Central memory CD4-positive, alpha-beta T cell (primary cell): ENCODE measurements at regions not wholly inside any gene's neighbourhood (a gene's known extent, or its start where the extent isn't known, plus 50 kb on each side); places are given as distances from the start of the nearest gene placed in this dataset.
A peak's percentile ranks its signal among the peaks of the same experiment; 100 is the strongest.

ENCODE experiments used
- DNase-seq: peaks from one replicate; pipeline ENCODE4 v3.0.0; 2022

DNA sequence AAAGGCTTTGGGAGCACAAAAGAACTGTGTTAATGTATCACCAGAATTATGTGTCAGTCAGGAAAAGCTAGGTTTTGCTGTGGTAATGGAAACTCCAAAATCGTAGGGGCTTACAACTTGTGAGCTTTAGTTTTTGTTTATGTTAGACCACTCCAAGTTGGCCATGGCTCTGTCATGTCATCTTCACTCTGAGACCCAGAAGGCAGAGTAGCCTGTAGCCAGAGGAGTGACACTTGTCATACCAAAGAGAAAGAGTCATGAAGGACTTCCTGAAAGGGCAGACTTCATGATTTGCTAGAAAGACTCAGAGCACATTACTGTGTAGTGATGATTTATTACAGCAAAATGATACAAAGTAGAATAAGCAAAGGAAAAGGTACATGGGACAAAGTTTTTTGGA is 133.6 kb upstream of the SSTR1 start:
- no peak for DNase-seq

DNA sequence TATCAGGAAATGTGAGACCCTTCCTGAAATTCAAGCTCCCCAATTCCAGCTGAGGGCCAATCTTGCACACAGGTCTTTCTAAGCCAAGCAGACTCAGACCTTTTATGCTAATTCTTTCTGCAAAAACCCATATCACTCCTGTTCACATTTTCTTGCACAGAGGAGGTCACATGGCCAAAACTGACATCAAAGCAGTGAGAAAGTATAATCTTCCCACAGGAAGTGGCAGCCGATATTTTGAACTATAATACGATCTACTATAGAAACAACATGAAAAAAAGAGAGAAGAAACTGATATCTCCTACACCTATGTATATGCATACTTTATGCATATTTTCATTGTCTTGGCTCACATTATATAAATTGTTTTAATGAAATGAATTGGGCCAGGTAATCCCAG is 132.9 kb upstream of the SSTR1 start:
- DNase-seq = peak; percentile 78

- peak; percentile 87 for DNase-seq
These were observed 129.3 kb upstream of the SSTR1 start for GRCh38 chr14:38078393-38078792.

DNA sequence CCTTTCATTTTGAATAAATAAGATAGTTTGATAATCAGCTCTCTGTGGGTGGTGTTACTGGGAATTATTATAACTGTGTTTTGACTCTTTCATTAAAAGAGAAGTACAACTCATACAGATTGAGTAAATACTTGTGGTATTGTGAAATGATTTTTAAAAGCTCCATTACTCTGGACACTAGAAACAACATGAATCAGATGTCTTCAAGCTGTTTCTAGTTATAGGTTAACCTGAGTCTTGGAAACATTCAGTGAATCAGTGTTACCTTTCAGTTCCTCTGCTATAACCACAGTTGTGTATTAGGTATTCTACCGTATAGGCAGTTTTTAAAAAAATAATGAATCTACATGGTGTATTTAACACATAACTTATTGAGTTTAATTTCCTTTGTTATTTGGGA is 128.4 kb upstream of the SSTR1 start:
- no peak for DNase-seq

GRCh38 chr14:38079886-38080285 is 127.8 kb upstream of the SSTR1 start:
- DNase-seq = no peak

- DNase-seq = no peak
These were observed 127.0 kb upstream of the SSTR1 start for GRCh38 chr14:38080696-38081095.

DNA sequence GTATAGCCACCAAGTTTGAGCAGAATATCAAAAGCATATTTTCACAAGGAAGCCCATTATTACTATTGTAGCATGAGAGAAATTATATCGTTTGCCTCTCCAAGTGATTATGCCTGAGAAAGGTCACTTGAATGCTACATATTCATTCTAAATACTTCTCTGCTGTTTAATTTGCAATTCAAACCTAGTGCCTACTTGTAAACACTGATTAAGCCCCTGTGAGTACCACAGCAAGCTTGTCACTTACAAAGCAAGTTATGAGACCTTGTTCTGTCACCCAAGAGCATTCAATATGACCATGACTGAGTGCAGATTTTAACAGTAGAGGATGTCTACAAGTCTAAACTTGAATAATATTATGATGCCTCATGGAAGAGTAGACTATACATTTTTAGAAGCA is 124.7 kb upstream of the SSTR1 start:
- DNase-seq = no peak

DNA sequence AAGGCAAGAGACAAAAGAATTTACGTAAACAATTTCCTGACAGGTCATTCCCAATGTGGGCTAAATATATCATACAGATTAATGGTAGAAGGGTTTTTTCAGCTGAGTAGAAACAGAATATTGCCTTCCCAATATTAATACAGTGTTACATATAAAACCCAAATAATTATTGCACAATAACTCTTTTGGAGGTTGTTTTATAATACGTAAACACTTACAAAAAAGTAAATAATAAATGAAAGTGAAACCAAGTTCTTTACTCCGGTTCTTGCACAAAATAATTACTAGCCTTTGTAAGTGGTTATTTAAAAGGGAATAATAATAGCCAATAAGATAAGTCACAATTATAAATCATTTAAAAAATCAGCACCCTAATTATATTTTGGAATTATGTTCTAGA is 118.6 kb upstream of the SSTR1 start:
- peak; percentile 17 for DNase-seq

DNA sequence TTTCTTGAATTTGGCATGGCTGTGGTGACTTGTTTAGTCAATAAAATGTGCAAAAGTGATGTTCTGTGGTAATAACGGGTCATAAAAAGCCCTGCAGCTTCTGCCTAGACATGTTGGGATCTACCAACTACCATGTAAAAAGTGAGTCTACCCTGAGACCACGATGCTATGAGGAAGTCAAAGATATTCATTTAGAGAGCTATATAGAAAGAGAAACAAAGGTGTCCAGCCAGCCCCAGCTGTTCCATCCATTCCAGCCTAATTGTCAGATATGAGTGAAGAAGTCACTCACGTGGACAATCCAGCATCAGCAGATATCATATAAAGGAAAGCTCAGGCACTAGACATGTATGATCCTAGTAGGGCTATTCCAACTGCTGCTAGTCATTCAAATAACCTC is 117.2 kb upstream of the SSTR1 start:
- no peak for DNase-seq

DNA sequence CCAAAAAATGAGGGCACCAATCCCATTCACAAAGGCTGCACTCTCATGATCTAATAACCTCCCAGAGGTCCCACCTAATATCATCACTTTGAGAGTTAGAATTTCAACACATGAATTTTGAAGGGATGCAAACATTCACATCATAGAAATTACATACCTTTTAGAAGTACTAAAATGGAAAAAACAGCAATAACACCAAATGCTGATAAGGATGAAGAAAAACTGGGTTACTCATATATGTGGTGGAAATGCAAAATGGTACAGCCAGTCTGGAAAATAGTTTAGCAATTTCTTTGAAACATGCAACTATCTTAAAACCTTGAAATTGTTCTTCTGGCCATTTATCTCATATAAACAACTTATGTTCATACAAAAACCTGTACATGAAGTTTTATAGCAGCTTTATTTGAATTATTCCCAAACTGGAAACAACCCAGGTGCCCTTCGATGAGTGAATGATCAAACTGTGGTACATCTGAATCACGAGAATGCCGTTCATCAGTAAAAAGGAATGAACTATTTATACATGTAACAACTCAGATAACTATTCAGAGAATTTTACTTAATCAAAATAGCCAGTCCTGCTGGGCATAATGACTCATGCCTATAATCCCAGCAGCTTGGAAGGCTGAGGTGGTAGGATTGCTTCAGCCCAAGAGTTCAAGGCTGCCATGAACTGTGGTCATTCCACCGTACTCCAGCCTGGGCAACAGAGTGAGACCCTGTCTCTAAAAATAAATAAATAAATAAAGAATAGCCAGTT is 109.4 kb upstream of the SSTR1 start:
- no peak for DNase-seq

DNA sequence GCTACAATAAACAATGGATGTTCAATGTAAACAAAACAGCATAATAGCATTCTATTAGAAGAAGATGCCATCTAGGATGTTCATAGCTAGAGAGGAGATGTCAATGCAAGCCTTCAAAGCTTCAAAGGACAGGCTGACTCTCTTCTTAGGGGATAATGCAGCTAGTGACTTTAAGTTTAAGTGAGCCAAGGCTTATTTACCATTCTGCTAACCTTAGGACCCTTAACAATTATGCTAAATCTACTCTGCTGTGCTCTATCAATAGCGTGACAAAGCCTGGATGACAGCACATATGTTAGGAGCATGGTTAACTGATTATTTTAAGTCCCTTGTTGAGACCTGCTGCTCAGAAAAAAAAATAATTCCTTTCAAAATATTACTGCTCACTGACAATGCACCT is 106.0 kb upstream of the SSTR1 start:
- no peak for DNase-seq

GRCh38 chr14:38103542-38104225 is 104.0 kb upstream of the SSTR1 start:
- DNase-seq = no peak

GRCh38 chr14:38105106-38105702 is 102.5 kb upstream of the SSTR1 start:
- no peak for DNase-seq

GRCh38 chr14:38107216-38107631 is 100.5 kb upstream of the SSTR1 start:
- no peak for DNase-seq

GRCh38 chr14:38108681-38109080 is 99.0 kb upstream of the SSTR1 start:
- no peak for DNase-seq

DNA sequence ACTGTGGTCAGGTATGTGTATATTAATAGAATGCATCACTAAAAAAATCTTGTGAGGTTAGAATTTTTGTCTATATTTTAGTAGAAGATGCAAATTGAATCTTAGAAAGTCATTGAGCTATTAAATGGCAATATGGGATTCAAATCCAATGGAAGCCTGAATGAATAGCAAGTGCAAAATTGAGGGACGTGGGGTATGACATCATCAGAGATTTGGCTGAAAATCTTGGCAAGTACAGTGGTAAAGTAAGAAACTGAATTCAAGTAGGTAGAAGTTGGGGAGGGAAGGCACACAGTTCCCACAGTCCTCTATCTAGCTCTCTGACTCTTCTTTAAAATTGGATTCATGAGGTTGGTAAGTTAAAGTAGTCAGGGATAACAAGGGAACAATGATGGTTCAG is 97.4 kb upstream of the SSTR1 start:
- no peak for DNase-seq

GRCh38 chr14:38111046-38111445 is 96.7 kb upstream of the SSTR1 start:
- no peak for DNase-seq

DNA sequence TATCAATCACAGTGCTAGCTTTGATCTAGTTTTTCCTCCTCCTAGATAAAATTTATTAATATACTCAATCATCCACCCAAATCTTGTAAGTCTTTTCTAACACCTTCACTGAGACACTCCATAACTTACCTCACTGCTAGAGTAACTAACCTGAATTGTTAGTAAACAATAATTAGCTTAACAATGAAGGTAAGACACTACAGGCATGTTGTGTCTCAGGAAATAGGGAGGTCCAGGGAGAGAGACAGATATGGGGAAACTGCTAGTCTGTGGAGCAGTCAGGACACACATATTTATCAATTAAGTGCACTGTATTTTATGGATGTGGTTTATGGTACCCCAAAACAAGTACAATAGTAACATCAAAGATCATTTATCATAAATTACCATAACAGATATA is 94.2 kb upstream of the SSTR1 start:
- no peak for DNase-seq

DNA sequence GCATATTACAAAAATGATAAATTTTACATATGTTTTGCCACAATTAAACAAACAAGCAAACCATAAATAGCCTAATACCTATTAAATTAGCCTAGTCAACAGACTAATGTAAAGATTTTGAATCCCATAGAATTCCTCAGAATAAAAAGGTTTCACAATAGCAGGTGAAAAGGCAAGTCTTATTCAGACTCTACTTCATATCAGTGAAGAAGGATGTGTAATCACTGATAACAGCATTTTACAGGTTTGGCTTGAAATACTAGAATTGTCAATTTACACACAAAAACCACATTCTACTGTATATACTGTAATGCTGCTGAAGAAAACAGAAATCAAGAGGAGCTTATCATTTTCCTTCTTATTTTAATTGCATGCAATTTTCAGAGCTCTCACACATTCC is 90.8 kb upstream of the SSTR1 start:
- no peak for DNase-seq

GRCh38 chr14:38120109-38120508 is 87.6 kb upstream of the SSTR1 start:
- DNase-seq = no peak

DNA sequence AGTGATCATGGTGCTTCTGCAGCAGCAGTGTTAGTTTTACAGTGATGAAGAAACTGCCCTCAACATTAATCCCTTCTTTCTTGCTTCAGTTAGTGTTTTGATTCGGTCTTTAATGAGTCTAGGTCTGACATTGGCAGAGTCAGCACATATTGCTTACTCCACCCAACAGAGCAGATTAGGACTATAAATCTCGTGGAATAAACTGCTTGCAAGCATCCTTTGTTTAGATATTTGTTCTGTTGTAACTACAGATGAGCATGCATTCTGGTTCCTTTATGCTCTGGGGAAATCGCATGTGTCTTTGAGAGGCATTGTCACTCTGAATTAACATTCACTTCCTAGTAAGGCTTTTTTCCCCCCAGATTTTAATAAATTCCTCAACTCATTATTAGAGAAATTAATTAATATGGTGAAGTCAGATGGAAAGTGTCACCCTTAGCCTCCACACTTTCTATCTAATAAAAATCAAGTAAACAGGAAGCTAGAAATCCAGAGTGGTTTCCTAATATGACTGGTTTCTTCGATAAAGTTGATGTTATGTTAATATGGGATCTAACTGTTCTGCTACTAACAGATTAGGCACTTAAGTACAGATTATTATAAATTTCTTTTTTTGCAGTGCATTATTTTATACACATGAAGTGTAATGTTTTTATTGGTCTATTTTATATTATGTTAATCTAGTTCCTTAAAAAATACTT is 86.2 kb upstream of the SSTR1 start:
- DNase-seq = no peak

DNA sequence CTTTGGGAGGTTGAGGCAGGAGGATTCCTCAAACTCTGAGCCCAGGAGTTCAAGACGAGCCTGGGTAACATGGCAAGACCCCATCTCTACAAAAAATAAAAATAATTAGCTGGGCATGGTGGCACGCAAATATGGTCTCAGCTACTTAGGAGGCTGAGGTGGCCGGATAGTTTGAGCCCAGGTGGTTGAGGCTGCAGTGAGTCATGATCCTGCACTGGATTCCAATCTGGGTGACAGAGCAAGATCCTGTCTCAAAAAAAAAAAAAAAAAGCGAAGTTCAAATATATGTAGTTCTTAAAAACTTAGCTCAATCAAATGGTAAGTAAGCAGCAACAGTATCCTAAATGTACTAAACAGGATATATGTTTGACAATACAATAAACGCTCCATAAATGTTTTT is 85.5 kb upstream of the SSTR1 start:
- DNase-seq = no peak

DNA sequence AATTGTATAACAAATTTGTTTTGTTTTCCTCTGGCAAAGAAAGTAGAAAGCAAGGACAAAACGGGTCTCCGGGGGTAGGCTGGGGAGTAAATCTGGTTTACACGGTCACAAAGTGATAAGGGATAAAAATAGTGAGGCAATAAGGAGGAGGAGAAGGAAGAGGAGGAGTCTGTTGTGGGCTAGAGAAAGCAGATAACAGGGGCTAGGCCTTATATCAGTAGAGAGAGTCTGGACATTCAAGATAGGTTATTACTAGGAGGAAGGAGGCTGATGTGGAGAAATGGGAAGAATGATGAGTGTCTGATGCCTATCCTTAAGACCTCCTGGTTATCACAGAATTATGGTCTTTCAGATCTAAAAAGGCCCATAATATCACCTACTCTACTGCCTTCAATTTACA is 83.2 kb upstream of the SSTR1 start:
- DNase-seq = no peak
